Lung (tissue), 11 donors: ENCODE measurements at regions not wholly inside any gene's neighbourhood (a gene's known extent, or its start where the extent isn't known, plus 50 kb on each side); places are given as distances from the start of the nearest gene placed in this dataset.
"Not testable (repeated sequence)": the region's sequence is repeated elsewhere in the genome, so short reads cannot be mapped to it uniquely, and the experiment has no call there.

Experiments
- ATAC-seq: fragments of 200-7000 bp; cut with Tn5 transposase; one replicate; pipeline ENCODE4 v1.9.1; 2020; ENCODE audit warnings: moderate number of reproducible peaks; ENCODE audit not compliant: insufficient read depth, low FRiP score
- DNase-seq, 3 donors: peaks; one replicate each; pipeline ENCODE4 v3.0.0-alpha.2; 2013 to 2017
- H3K27ac ChIP-seq, 2 donors: one replicate each; pipeline ENCODE4 v1.5.1; 2013; ENCODE audit warnings: mild to moderate bottlenecking in 2 of 2, moderate library complexity in 2 of 2, control low read depth in 1 of 2, inconsistent platforms in 1 of 2, low read depth in 1 of 2, low read length in 1 of 2
- H3K27me3 ChIP-seq, 3 donors: one replicate each; pipeline ENCODE4 v1.5.1; 2013; ENCODE audit warnings: low read length in 2 of 3; ENCODE audit not compliant: control insufficient read depth in 3 of 3, insufficient read depth in 3 of 3
- H3K36me3 ChIP-seq, 4 donors: one replicate each; pipeline ENCODE4 v1.5.1; 2013; ENCODE audit warnings: low read length in 4 of 4, mild to moderate bottlenecking in 1 of 4, moderate library complexity in 1 of 4; ENCODE audit not compliant: control insufficient read depth in 4 of 4, insufficient read depth in 4 of 4
- H3K4me1 ChIP-seq, 5 donors: one replicate each; pipeline ENCODE4 v1.5.1; 2013; ENCODE audit warnings: low read length in 5 of 5, mild to moderate bottlenecking in 2 of 5, moderate library complexity in 1 of 5; ENCODE audit not compliant: control insufficient read depth in 5 of 5, insufficient read depth in 5 of 5
- H3K4me3 ChIP-seq: one replicate; pipeline ENCODE4 v1.5.1; 2013; ENCODE audit warnings: mild to moderate bottlenecking, control low read depth, moderate library complexity
- H3K9ac ChIP-seq, 2 donors: one replicate each; pipeline ENCODE4 v1.5.1; 2013; ENCODE audit warnings: low read length in 2 of 2, control low read depth in 1 of 2; ENCODE audit not compliant: insufficient read depth in 1 of 2
- H3K9me3 ChIP-seq, 4 donors: one replicate each; pipeline ENCODE4 v1.5.1; 2013; ENCODE audit warnings: low read length in 3 of 4, mild to moderate bottlenecking in 1 of 4, moderate library complexity in 1 of 4; ENCODE audit not compliant: control insufficient read depth in 4 of 4, insufficient read depth in 3 of 4
- CTCF ChIP-seq: IDR thresholded peaks from 2 replicates; pipeline ENCODE4 v1.5.1; 2012; ENCODE audit warnings: mild to moderate bottlenecking; ENCODE audit errors: control extremely low read depth, extremely low read depth
- WGBS, 2 donors: extraction: QIAGEN DNeasy Blood & Tissue Kit; methylation state at CpG; one replicate each; pipeline ENCODE4 v1.1.7; 2013; 5-methylcytosine and 5-hydroxymethylcytosine counted together
- donor health status: control.
- donor health status: control.
- donor health status: Bipolar disorder and iron deficiency.
- donor health status: healthy.
- donor health status: DM: yes; HTN: yes; CAD: no.

DNA sequence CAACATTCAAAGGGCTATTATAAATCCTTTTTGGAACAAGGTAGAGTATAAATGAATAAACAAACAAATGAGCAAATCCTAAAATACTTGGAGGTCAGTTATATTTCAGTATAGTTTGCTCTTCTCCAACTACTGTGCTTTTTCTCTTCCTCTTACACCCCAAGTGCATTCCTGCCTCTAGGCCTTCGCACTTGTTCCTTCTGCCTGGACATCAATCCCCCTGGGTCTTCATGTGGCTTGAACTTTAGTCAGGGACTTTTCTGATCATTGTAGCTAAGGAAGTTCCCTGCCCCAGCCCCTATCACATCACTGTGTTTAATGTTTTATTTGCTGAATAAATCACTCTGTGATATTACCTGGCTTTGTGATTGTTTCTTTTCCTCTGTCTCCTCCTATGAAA lies 418.2 kb upstream of the HNRNPA3 start:
- 89 to 92% methylated on average over 1 of the region's 1 CpG for WGBS, 2 donors
- no peak overlapping the region for H3K9ac ChIP-seq
- H3K27me3 ChIP-seq: no peaks in the 10 kb centered on the region
- DNase-seq: no peak
- no peak for ATAC-seq
- no peak overlapping the region for H3K27ac ChIP-seq
- H3K4me3 ChIP-seq: no peak overlapping the region
- H3K9me3 ChIP-seq: no peaks in the 10 kb centered on the region
- H3K4me1 ChIP-seq: no peaks in the 10 kb centered on the region
- no peak for TF ChIP-seq CTCF
- H3K36me3 ChIP-seq: no peaks in the 10 kb centered on the region

DNA sequence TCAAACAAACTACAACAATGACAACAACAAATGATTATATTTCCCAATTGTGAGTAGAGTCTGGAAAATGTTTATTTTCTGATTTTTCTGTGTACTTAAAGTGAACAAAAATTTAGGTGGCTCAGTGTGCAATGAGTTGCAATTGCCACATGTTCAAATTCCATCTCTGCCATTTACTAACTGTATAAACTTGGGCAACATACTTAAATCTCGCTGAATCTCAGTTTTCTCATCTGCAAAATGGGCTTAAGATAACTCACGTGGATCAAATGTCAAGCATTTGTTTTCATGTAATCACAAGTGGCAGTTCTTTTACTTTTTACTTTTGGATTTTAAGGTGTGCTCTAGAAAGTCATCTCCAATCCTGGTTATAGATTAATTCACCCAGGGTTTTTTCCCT lies 416.8 kb upstream of the HNRNPA3 start:
- DNase-seq (no peak), ATAC-seq (no peak)
- Histone ChIP-seq H3K9ac (no peak overlapping the region), H3K27me3 (no peaks in the 10 kb centered on the region), H3K4me1 (no peaks in the 10 kb centered on the region), H3K9me3 (no peaks in the 10 kb centered on the region), H3K4me3 (no peak overlapping the region), H3K27ac (no peak overlapping the region), H3K36me3 (no peaks in the 10 kb centered on the region)
- TF ChIP-seq CTCF: no peak
- WGBS, 2 donors: 82 to 84% methylated on average over 2 of the region's 2 CpGs

- not testable (repeated sequence) for H3K4me3 ChIP-seq, H3K36me3 ChIP-seq, H3K27ac ChIP-seq, DNase-seq, H3K9me3 ChIP-seq, ATAC-seq, H3K27me3 ChIP-seq, H3K4me1 ChIP-seq, H3K9ac ChIP-seq
- 87 to 89% methylated on average over 12 of the region's 13 CpGs for WGBS, 2 donors
Measured at GRCh38 chr2:176796677-176797076, 415.9 kb upstream of the HNRNPA3 start.

DNA sequence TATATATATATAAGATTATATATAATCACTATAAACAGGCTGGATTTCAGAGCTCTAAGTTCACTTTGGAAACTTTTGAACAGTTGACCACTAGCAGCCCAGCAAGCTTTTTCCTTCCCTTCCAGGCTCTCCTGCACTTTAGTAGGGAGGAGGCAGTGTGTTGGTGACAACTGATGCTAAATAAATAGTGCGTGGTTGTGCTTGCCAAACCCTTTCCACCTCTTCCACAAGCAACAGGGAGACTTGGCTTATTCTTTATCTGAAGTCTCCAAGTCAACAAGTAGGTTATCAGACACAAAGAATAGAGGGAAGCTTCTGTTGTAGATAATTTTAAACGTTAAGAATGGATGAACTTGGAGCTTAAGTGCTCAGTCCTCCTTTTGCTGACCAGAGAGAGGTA lies 408.2 kb upstream of the HNRNPA3 start:
- H3K9ac ChIP-seq: no peak overlapping the region
- H3K27me3 ChIP-seq: no peaks in the 10 kb centered on the region
- TF ChIP-seq CTCF: no peak
- WGBS, 2 donors: 48 to 60% methylated on average over 2 of the region's 2 CpGs
- no peaks in the 10 kb centered on the region for H3K9me3 ChIP-seq
- H3K4me1 ChIP-seq: no peaks in the 10 kb centered on the region
- no peaks in the 10 kb centered on the region for H3K36me3 ChIP-seq
- no peak for DNase-seq
- no peak overlapping the region for H3K27ac ChIP-seq
- no peak overlapping the region for H3K4me3 ChIP-seq
- ATAC-seq: no peak
